AML-193 (cell line): ENCODE measurements at regions not wholly inside any gene's neighbourhood (a gene's known extent, or its start where the extent isn't known, plus 50 kb on each side); places are given as distances from the start of the nearest gene placed in this dataset.

Experiments used
- DNase-seq, 2 experiments: peaks; one replicate each; lab custom pipeline; 2025; lab: John Stamatoyannopoulos, UW

DNA sequence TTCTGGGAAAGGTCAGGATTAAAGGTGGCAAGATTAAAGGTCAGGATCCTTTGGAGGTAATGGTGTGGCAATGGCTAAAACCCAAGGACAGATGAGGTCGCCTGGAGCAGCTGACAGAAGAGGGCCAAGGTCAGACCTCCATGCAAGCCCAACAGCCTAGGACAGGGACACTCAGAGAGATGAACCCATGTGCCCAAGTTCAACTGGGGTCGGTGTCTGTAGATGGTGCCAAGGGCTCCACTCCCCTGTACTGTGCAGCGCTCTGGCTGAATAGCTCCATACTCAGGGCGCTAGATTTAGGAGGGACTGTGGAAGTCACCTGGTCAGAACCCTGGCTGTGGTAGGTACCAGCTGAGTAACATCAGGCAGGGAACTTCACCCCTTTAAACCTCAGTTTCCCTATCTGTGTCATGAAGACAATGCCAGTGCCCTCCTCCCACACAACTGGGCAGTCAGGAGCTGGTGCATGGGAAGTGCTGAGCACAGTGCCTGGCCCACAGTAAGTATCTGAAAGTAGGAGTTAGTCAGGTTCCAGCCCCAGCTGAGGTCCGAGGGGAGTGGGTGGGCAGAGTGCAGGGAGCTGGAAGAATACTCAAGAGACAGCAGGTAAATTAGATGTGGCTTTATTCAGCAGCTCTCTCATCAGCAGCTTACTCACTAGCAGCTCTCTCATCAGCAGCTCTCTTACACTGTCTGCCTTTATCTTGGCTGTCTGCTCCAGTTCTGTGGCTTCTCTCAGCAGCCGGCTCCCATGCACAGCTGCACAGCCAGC lies 327.1 kb downstream of the GLRX3 start:
- no peak for DNase-seq

DNA sequence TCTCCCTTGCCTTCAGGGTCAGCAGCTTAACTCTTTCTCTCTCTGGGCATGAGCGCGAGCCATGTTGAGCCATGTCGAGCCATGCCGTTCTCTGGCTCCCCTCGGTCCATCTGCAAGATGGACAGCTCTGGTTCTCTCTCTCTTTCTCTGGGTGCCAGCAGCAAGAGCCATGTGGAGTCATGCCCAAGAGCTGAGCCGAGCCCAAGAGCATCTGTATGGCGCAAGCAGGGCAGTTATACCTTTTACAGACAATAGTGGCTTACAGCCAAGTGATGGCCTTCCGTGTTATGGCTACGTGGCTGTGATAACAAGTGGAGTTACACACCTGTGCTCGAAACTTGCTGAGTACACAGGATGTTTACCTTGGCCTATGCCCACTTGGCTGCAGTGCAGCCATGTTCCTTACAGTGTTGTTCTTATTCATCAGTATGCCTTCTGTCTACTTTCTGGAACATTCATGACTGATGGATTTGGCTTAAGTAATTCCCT lies 327.7 kb downstream of the GLRX3 start:
- no peak for DNase-seq

- no peak for DNase-seq
Measured at GRCh38 chr10:130464426-130464825, 328.2 kb downstream of the GLRX3 start.

- DNase-seq, result no peak
Measured at GRCh38 chr10:130466271-130466997, 330.2 kb downstream of the GLRX3 start.

DNA sequence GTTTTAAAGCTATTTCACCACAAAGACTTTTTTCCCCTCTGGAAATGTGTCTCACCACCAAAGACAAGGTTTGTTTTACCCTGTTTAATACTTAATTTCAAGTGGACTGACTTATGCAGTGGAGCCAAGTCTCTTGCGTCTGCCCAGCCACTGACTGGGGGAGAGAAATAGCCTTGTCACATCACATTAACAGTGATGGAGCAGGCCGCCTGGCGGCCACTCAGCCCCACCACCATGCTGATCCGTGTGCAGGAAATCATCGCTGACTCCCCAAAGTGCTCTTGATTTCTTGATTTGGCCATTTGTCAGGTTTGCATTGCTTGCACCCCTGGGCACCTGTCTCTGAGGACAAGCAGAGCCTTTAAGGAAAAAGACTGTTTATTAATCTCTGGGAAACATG lies 334.1 kb downstream of the GLRX3 start:
- DNase-seq, result no peak

GRCh38 chr10:130470973-130471372 lies 334.8 kb downstream of the GLRX3 start:
- no peak for DNase-seq

DNA sequence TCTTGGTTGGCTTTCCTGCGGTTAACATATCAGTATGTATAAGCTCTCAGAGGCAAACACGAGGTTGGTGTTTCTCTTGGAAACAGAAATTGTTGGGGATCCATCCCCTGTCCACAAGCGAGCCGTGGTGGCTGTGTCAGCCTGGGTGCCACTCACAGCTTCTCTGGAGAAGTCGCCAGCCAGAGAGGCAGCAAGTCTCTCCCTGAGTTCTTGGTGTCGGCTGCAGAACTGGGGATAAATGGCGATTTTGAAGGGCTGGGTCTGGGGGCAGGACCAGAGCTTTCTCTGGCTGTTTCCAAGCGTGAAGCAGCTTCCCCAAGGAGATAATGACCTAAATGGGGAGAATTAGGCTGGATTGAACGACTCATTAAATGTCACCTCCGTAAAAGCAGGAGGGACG lies 335.3 kb downstream of the GLRX3 start:
- DNase-seq, result no peak

DNA sequence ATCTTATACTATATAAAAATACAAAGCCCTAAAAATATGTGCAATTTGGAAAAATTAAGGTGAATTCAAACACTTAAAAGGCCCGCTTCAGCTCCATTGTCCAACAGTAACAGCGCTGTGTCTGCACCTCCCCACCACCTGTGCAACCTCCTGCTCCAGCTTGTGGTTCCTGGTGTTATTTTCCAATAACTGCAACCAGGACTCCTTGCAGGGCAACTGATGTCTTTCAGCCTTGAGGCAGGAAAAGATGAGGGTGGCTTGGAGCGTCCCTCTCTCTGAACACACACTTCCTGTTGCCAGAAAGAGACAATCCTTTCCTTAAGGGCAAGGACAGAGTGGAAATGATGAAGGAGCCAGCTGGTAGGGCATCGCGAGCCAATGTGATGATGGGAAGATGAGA lies 336.0 kb downstream of the GLRX3 start:
- DNase-seq, result no peak

GRCh38 chr10:130474591-130474990 lies 338.4 kb downstream of the GLRX3 start:
- DNase-seq, result no peak

- no peak for DNase-seq
Measured at GRCh38 chr10:130477360-130477759, 341.2 kb downstream of the GLRX3 start.

DNA sequence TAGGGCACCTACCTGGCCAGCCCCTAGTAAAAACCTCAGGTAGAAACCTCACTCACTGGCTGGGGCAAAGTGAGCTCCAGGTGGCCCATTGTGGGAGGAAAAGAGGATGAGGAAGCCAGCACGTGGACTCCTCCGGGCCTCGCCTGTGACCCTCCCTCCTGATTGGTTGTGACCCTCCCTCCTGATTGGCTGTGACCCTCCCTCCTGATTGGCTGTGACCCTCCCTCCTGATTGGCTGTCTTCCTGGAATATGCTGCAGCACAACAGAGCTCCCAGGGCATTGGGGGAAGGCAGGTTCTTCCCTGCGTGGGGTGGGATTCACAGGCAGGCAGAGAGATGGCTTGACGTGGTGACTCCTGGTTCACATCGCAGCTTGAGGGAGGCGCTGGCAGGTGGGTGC lies 343.0 kb downstream of the GLRX3 start:
- DNase-seq, result no peak

DNA sequence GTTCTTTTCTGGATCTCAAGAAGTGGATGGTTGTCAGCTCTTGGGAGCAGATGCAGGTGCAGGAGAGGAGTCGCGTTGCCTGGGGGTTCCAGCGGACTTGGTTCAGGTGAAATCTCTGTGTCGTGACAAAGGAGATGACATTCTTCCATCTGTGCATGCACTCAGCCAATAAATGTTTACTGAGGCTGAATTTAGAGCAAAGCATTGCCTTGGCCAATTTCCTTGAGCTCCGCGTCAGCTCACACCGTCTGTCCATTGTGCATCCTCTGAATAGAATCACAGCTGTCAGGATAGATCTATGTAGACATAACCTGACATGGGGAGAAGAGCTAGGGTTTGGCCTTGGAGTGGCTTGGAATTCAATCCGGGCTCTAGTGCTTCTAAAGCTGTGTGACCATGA lies 343.7 kb downstream of the GLRX3 start:
- no peak for DNase-seq

DNA sequence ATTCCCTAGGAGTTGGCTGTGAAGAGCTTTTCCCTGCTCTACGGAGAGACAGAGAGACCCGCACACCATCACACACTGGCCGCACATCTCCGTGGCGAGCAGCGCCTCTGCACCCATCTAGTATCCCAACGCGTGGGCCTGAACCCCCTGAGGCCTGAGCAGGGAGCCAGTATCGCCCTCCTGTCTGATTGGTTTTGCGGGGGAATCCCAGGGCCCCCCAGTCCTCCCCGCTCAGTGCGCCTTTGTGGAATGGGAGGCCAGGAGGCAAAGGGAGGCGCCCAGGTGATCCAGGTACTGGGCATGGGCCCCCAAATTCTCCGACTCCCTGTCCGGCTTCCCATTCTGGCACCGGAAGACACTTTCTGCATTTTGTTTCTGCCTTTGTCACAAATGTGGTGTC lies 344.3 kb downstream of the GLRX3 start:
- DNase-seq, result no peak

DNA sequence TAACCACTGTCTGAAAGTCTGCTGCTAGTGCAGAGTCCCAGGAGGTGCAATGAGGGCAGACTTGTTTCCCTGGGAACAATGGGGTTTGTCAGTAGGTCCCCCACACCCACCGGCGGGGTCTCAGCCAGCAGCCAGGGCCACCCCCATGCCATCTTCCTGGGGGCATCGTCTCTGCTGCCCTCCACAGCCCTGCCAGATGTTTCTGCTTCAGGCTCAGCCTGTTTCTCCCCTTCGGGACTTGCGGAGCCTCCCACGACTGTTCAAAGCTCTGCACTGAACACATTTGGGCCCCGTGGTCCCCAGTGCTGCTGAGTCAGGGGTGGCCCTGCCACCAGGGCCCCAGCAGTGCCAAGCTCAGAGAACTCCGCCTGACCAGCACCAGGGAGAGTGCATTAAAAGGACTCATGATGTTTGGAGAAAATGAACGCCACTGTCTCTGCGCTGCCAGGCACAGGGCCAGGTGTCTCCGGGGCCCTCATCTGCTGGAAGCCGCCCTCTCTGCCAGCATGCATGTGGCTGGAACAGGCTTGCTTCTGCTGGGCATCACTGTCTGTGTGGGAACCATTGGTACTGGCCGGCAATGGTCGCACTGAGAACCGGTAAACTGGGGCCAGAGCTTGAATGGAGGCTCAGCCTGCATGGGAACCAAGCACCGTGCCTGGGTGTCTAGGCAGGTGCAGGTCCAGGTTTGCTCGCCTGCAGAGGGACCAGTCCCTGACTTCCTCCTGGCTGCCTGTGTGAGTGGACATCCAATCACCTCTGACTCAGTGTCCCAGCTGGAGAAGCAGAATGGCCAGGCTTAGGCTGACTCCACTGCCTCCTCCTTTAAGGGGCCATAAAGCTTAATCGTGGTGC lies 345.1 kb downstream of the GLRX3 start:
- DNase-seq, result no peak

DNA sequence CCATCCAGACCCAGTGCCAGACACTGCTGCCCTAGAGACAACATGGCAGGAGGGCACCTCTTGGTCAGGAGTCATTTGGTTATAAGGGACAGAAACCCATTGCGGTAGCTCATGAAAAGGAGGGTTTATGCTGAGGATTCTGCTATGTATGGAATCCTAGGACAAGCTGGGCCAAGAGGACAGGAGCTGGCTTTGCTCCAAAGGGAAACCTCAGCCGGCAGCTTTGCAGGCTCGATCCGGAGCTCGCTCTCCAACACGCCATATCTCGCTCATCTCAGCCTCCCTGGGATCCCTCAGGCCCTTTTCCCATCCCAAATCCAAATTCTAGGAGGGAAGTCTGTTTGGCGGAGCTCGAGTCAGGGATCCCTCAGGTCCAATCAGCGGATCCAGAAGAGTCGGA lies 345.7 kb downstream of the GLRX3 start:
- no peak for DNase-seq

DNA sequence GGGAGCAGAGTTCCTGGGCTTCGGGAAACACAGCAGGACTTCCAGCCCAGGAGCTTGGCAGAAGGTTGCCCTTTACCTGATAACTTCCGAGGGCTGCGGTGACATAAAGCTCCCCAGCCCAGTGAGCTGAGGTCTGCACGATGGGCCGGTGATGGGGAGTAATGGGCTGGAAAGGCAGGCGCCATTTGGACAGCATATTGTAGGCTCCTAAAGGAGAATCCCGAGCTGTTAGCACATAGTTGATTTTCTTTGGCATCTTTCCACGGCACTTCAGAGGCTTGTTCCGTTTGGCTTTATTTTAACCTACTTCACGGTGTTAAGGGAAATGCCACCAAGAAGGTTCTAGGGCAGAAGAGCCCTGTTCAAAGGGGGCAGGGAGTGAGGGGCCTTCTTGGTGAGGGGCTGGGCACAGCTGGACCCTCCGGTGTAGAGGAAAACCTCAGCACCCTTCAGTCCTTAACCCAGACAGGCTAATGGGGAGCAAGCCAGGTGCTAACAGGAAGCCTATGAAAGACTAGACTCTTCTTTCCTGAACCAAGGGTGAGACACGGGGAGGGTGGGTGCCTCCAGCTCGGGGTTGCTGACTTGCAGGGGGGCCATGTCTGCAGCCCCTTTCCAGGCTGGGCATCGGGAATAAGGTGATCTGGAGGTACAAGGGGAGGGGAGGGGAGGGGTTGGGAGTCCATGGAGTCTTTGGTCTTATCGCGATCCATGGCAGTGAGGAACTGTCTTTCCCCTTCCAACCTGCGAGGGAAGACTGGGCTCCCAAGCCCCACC lies 347.7 kb downstream of the GLRX3 start:
- DNase-seq, result no peak

GRCh38 chr10:130484468-130485180 lies 348.4 kb downstream of the GLRX3 start:
- DNase-seq, result no peak

DNA sequence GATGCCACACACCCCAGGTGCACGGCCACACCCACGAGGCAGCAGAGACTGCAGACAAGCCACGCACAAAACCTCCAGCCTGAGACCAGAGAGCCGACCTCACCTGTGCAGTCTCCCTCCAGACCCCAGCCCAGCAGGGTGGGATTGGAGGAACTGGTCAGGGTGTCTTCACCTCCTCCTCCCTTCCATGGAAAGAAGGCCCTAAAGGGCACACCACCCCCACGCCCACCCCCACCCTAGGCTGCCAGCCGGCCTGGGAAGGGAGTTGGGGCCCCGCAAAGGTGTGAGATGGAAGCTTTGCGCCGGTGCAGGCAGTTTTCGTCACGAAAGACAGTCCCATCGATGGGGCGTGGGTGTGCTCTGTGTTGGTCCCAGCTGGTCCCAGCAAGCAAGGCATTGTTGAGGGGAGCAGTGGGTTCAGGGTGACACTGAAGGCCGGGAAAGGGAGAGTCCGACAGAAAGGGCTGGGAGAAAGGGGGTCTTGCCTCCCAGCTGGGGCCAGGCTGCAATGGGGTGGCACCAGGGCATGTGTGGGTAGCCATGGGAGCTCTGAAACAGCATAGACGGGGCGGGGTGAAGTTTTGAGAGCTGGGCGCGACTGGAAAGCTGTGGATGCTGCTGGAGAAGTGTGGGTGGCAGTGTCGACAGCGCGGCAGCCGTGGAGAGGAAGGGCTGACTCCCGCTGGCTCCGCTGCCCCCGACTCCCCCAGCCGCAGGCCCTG lies 349.2 kb downstream of the GLRX3 start:
- DNase-seq, result no peak

DNA sequence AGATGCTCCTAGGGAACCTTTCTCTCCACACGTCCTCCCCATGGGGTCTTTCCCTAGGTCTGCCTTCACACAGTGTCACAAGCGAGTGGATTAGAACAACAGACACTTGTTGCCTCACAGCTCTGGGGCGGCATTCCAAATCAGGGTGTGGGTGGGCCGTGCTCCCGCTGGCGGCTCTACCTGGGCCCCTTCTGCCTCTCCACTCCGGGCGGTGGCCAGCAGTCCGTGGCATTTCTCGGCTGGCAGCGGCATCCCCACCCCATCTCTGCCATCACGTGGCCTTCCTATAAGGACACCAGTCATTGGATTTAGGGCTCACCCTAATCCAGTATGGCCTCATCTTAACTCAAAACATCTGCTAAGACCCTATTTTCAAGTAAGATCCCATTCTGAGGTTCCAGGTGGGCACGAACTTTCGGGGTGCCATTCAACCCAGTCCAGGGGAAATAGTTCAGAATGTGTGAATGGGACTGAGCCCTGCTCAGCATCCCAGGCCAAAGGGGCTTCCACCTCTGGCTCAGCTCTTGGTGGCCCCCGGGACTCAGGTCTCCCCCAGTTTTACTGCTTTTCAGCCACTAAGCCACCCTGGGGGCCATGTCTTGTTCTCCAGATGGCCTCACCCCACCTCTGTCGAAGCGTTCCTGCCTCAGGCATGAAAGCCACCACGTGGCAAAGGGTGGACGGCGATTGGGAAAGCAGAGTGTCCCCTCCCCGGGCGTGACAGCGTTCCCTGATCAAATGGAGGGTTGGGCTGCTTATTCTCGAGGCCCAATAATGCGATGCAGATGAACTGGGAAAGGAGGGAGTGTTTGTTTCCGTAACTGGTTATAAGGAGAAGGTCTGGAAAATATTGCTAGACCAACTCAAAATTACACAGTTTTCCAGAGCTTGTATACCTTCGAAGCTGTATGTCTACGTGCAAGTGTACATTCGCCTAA lies 350.0 kb downstream of the GLRX3 start:
- no peak for DNase-seq
